ENCODE measurements at regions not wholly inside any gene's neighbourhood (a gene's known extent, or its start where the extent isn't known, plus 50 kb on each side); places are given as distances from the start of the nearest gene placed in this dataset.

GRCh38 chr6:15904651-15905376, 224.1 kb upstream of the MYLIP start:
- peak; percentile 18 for DNase-seq
- Histone ChIP-seq H2AK5ac (ENCODE audit: low read length, severe bottlenecking) (no peak overlapping the region), H3K4me1 (ENCODE audit: control insufficient read depth, insufficient read depth, low read depth, low read length) (peaks cover 7% of the 10 kb centered on the region), H3K27me3 (ENCODE audit: control insufficient read depth in 1 of 2, insufficient read depth in 1 of 2, low read length in 2 of 2) (peaks cover 0 to 3% of the 10 kb centered on the region in 2 experiments), H2BK12ac (ENCODE audit: low read length in 2 of 2) (peak overlapping the region in 1 of 2 experiments; percentile 65), H2BK15ac (ENCODE audit: low read depth, poor library complexity, severe bottlenecking) (no peak overlapping the region), H3K14ac (ENCODE audit: low read length in 2 of 2) (no peak overlapping the region), H4K91ac (ENCODE audit: low read length) (no peak overlapping the region), H3K4me3 (ENCODE audit: insufficient read depth in 1 of 2, low read depth in 1 of 2, low read length in 2 of 2) (no peak overlapping the region), H2BK5ac (ENCODE audit: low read depth, low read length, poor library complexity, severe bottlenecking) (no peak overlapping the region), H3K27ac (ENCODE audit: low read length, poor library complexity, severe bottlenecking) (no peak overlapping the region), H3K4ac (ENCODE audit: low read depth in 1 of 2, low read length in 2 of 2) (peak overlapping the region in 1 of 2 experiments; percentile 43), H3K23ac (ENCODE audit: low read length in 2 of 2) (no peak overlapping the region), H4K8ac (ENCODE audit: low read length) (no peak overlapping the region), H3K79me1 (replicated peaks; ENCODE audit: low read length, poor library complexity, severe bottlenecking) (no peaks in the 10 kb centered on the region), H3K4me2 (ENCODE audit: low read length, poor library complexity, severe bottlenecking) (no peak overlapping the region), H3K36me3 (ENCODE audit: control insufficient read depth in 1 of 2, insufficient read depth in 2 of 2, low read depth in 1 of 2, low read length in 2 of 2) (no peaks in the 10 kb centered on the region), H3K18ac (ENCODE audit: low read depth in 1 of 2, low read length in 2 of 2) (peak overlapping the region in 1 of 2 experiments; percentile 59), H3K9ac (ENCODE audit: low read length) (no peak overlapping the region), H2BK120ac (ENCODE audit: low read depth, low read length) (no peak overlapping the region), H2AFZ (ENCODE audit: low read depth, low read length) (no peak overlapping the region), H3K9me3 (ENCODE audit: control insufficient read depth, low read length) (peaks cover 5% of the 10 kb centered on the region)
- 73% methylated on average over 6 of the region's 6 CpGs for WGBS

DNA sequence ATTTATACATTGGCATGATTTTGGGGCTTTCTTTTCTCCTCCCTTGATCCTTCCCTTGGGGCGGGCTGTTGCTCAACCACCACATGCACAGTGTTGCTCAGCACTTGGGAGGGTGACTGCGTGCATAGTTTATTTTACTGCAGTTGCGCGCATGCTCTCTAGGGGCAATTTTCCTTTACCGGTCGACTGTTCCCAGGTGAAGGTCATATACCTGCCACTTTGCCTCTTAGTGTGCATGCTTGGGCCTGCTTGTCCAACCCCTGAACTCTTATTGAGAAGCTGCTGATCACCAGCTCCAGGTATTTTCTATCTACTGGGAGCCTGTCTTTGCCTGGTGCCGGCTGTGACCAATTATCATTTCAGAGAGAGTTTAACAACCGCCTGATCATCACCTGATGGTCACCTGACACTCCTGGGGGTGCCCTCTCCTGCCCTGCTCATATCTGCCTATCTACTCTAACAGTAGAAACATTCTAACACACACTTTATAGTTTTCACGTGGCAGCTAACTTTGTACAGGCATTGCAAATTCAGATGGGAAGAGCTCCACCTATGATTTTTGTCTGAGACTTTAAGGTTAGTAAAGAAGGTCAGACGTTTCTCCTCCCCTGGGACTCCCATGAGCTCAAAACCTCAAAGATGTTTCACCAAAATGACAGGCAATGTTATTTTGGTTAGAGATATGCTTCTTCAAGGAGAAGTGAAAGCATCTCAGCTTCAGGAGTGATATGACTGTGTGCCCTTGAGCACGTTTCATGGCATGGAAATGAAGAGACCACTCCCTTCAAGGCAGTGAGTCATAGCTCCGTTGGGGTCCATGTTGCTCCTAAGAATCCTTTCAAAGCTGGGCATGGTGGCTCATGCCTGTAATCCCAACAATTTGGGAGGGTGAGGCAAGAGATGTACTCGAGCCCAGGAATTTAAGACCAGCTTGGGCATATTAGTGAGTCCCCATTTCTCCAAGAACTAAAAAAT, 227.5 kb upstream of the MYLIP start:
- Histone ChIP-seq H3K4me1 (ENCODE audit: control insufficient read depth, insufficient read depth, low read depth, low read length) (peaks cover 6% of the 10 kb centered on the region), H3K4me2 (ENCODE audit: low read length, poor library complexity, severe bottlenecking) (no peak overlapping the region), H2BK12ac (ENCODE audit: low read length in 2 of 2) (peak overlapping the region in 1 of 2 experiments; percentile 83), H3K18ac (ENCODE audit: low read depth in 1 of 2, low read length in 2 of 2) (peak overlapping the region in 1 of 2 experiments; percentile 42), H2BK120ac (ENCODE audit: low read depth, low read length) (no peak overlapping the region), H3K36me3 (ENCODE audit: control insufficient read depth in 1 of 2, insufficient read depth in 2 of 2, low read depth in 1 of 2, low read length in 2 of 2) (no peaks in the 10 kb centered on the region), H3K27ac (ENCODE audit: low read length, poor library complexity, severe bottlenecking) (no peak overlapping the region), H2BK5ac (ENCODE audit: low read depth, low read length, poor library complexity, severe bottlenecking) (no peak overlapping the region), H2AK5ac (ENCODE audit: low read length, severe bottlenecking) (no peak overlapping the region), H3K14ac (ENCODE audit: low read length in 2 of 2) (no peak overlapping the region), H3K9me3 (ENCODE audit: control insufficient read depth, low read length) (peaks cover 5% of the 10 kb centered on the region), H3K79me1 (replicated peaks; ENCODE audit: low read length, poor library complexity, severe bottlenecking) (no peaks in the 10 kb centered on the region), H4K8ac (ENCODE audit: low read length) (no peak overlapping the region), H3K4ac (ENCODE audit: low read depth in 1 of 2, low read length in 2 of 2) (peak overlapping the region in 1 of 2 experiments; percentile 73), H2AFZ (ENCODE audit: low read depth, low read length) (no peak overlapping the region), H4K91ac (ENCODE audit: low read length) (no peak overlapping the region), H3K9ac (ENCODE audit: low read length) (peak overlapping the region; percentile 28), H2BK15ac (ENCODE audit: low read depth, poor library complexity, severe bottlenecking) (no peak overlapping the region), H3K27me3 (ENCODE audit: control insufficient read depth in 1 of 2, insufficient read depth in 1 of 2, low read length in 2 of 2) (no peaks in the 10 kb centered on the region), H3K23ac (ENCODE audit: low read length in 2 of 2) (no peak overlapping the region), H3K4me3 (ENCODE audit: insufficient read depth in 1 of 2, low read depth in 1 of 2, low read length in 2 of 2) (peak overlapping the region in 1 of 2 experiments; percentile 34)
- peak; percentile 26 for DNase-seq
- WGBS, result 77% methylated on average over 13 of the region's 13 CpGs

- H3K79me1 ChIP-seq (replicated peaks; ENCODE audit: low read length, poor library complexity, severe bottlenecking), result no peaks in the 10 kb centered on the region
- no peak overlapping the region for H3K4me3 ChIP-seq (ENCODE audit: insufficient read depth in 1 of 2, low read depth in 1 of 2, low read length in 2 of 2)
- no peak overlapping the region for H4K8ac ChIP-seq (ENCODE audit: low read length)
- no peak overlapping the region for H2BK15ac ChIP-seq (ENCODE audit: low read depth, poor library complexity, severe bottlenecking)
- 0% methylated on average over 1 of the region's 1 CpG for WGBS
- H2BK120ac ChIP-seq (ENCODE audit: low read depth, low read length), result no peak overlapping the region
- no peak overlapping the region for H2BK5ac ChIP-seq (ENCODE audit: low read depth, low read length, poor library complexity, severe bottlenecking)
- H2AK5ac ChIP-seq (ENCODE audit: low read length, severe bottlenecking), result no peak overlapping the region
- H3K23ac ChIP-seq (ENCODE audit: low read length in 2 of 2), result no peak overlapping the region
- no peak overlapping the region for H3K4me2 ChIP-seq (ENCODE audit: low read length, poor library complexity, severe bottlenecking)
- no peak overlapping the region for H3K9ac ChIP-seq (ENCODE audit: low read length)
- no peaks in the 10 kb centered on the region for H3K36me3 ChIP-seq (ENCODE audit: control insufficient read depth in 1 of 2, insufficient read depth in 2 of 2, low read depth in 1 of 2, low read length in 2 of 2)
- H3K14ac ChIP-seq (ENCODE audit: low read length in 2 of 2), result no peak overlapping the region
- H3K27me3 ChIP-seq (ENCODE audit: control insufficient read depth in 1 of 2, insufficient read depth in 1 of 2, low read length in 2 of 2), result no peaks in the 10 kb centered on the region
- H4K91ac ChIP-seq (ENCODE audit: low read length), result no peak overlapping the region
- H3K18ac ChIP-seq (ENCODE audit: low read depth in 1 of 2, low read length in 2 of 2), result peak overlapping the region; percentile 18 to 37
- no peak overlapping the region for H2AFZ ChIP-seq (ENCODE audit: low read depth, low read length)
- peaks cover 5% of the 10 kb centered on the region for H3K9me3 ChIP-seq (ENCODE audit: control insufficient read depth, low read length)
- H3K4me1 ChIP-seq (ENCODE audit: control insufficient read depth, insufficient read depth, low read depth, low read length), result no peaks in the 10 kb centered on the region
- peak overlapping the region; percentile 28 to 90 for H2BK12ac ChIP-seq (ENCODE audit: low read length in 2 of 2)
- H3K4ac ChIP-seq (ENCODE audit: low read depth in 1 of 2, low read length in 2 of 2), result peak overlapping the region in 1 of 2 experiments; percentile 91
- no peak overlapping the region for H3K27ac ChIP-seq (ENCODE audit: low read length, poor library complexity, severe bottlenecking)
- DNase-seq, result no peak
Measured at GRCh38 chr6:15898693-15899092, 230.2 kb upstream of the MYLIP start.
